HEK293 (cell line): ENCODE measurements at regions not wholly inside any gene's neighbourhood (a gene's known extent, or its start where the extent isn't known, plus 50 kb on each side); places are given as distances from the start of the nearest gene placed in this dataset.
"Not testable (repeated sequence)": the region's sequence is repeated elsewhere in the genome, so short reads cannot be mapped to it uniquely, and the experiment has no call there.

Source experiments
- CTCF ChIA-PET: fragments of 350-600 bp; formaldehyde crosslinking; extraction: SDS; loops from one replicate; lab custom pipeline; 2021; ENCODE audit warnings: antibody characterized with exemption; lab: Yijun Ruan, JAX
- POLR2A ChIA-PET: fragments of 300-600 bp; formaldehyde crosslinking; extraction: SDS; loops from one replicate; lab custom pipeline; 2020; ENCODE audit warnings: antibody characterized with exemption, inconsistent platforms; lab: Yijun Ruan, JAX
- H3K27ac ChIP-seq: fragments of 200-500 bp; sonication (Bioruptor generic); 2 replicates; pipeline ENCODE4 v1.5.1; 2014; ENCODE audit warnings: low read depth, low read length, control low read depth, inconsistent platforms; ENCODE audit errors: extremely low read depth
- H3K36me3 ChIP-seq, 2 experiments: fragments of 200-500 bp in 1 of 2; sonication (Bioruptor generic) in 1 of 2; 1 replicate in 1 of 2; 2 replicates in 1 of 2; pipeline ENCODE4 v1.5.1; 2014 to 2017; ENCODE audit warnings: inconsistent platforms in 2 of 2, low read length in 2 of 2; ENCODE audit not compliant: control insufficient read depth in 2 of 2, insufficient read depth in 1 of 2
- H3K4me1 ChIP-seq: fragments of 200-500 bp; sonication (Bioruptor generic); 2 replicates; pipeline ENCODE4 v1.5.1; 2014; ENCODE audit warnings: mild to moderate bottlenecking, low read length, inconsistent platforms; ENCODE audit not compliant: control insufficient read depth, insufficient read depth
- H3K4me3 ChIP-seq: 2 replicates; pipeline ENCODE4 v1.5.1; 2011; ENCODE audit warnings: low read depth, mild to moderate bottlenecking, control low read depth, low read length, moderate library complexity
- H3K9me3 ChIP-seq: fragments of 200-500 bp; sonication (Bioruptor generic); 2 replicates; pipeline ENCODE4 v1.5.1; 2014; ENCODE audit warnings: low read depth, low read length, inconsistent platforms; ENCODE audit not compliant: control insufficient read depth, insufficient read depth
- KLF16 ChIP-seq: fragments of 450-650 bp; formaldehyde crosslinking; IDR thresholded peaks from 2 replicates; pipeline ENCODE4 v1.5.1; 2017; ENCODE audit warnings: missing biosample characterization, missing genetic modification characterization
- MEIS1 ChIP-seq: sonication (generic); formaldehyde crosslinking; IDR thresholded peaks from 2 replicates; pipeline ENCODE4 v1.8.1; 2022; ENCODE audit warnings: missing genetic modification reagents, mild to moderate bottlenecking, borderline replicate concordance
- OSR2 ChIP-seq: fragments of 450-650 bp; formaldehyde crosslinking; IDR thresholded peaks from 2 replicates; pipeline ENCODE4 v1.5.1; 2016; ENCODE audit warnings: missing biosample characterization, missing genetic modification characterization
- PRDM1 ChIP-seq: fragments of 450-650 bp; formaldehyde crosslinking; IDR thresholded peaks from 2 replicates; pipeline ENCODE4; 2016; ENCODE audit warnings: missing biosample characterization, missing genetic modification characterization
- ZBTB17 ChIP-seq: fragments of 450-650 bp; formaldehyde crosslinking; IDR thresholded peaks from 2 replicates; pipeline ENCODE4 v1.5.1; 2016; ENCODE audit warnings: missing biosample characterization, missing genetic modification characterization
- ZFHX2 ChIP-seq: fragments of 450-650 bp; formaldehyde crosslinking; conservative IDR thresholded peaks from 2 replicates; pipeline ENCODE4 v1.5.1; 2016; ENCODE audit warnings: missing biosample characterization, missing genetic modification characterization
- ZNF10 ChIP-seq: fragments of 450-650 bp; formaldehyde crosslinking; IDR thresholded peaks from 2 replicates; pipeline ENCODE4 v1.5.1; 2017; ENCODE audit warnings: missing biosample characterization, missing genetic modification characterization
- ZNF140 ChIP-seq: fragments of 450-650 bp; formaldehyde crosslinking; IDR thresholded peaks from 2 replicates; pipeline ENCODE4 v1.5.1; 2016; ENCODE audit warnings: missing biosample characterization, missing genetic modification characterization
- ZNF146 ChIP-seq: fragments of 450-650 bp; formaldehyde crosslinking; IDR thresholded peaks from 2 replicates; pipeline ENCODE4 v1.5.1; 2016; ENCODE audit warnings: missing biosample characterization, missing genetic modification characterization
- ZNF16 ChIP-seq: fragments of 450-650 bp; formaldehyde crosslinking; IDR thresholded peaks from 2 replicates; pipeline ENCODE4 v1.5.1; 2016; ENCODE audit warnings: low read depth, missing biosample characterization, missing genetic modification characterization
- ZNF23 ChIP-seq: fragments of 450-650 bp; formaldehyde crosslinking; IDR thresholded peaks from 2 replicates; pipeline ENCODE4 v1.5.1; 2016; ENCODE audit warnings: missing biosample characterization, missing genetic modification characterization, borderline replicate concordance
- ZNF280C ChIP-seq: fragments of 450-650 bp; formaldehyde crosslinking; IDR thresholded peaks from 2 replicates; pipeline ENCODE4 v1.5.1; 2016; ENCODE audit warnings: missing biosample characterization, missing genetic modification characterization
- ZNF302 ChIP-seq: fragments of 450-650 bp; formaldehyde crosslinking; IDR thresholded peaks from 2 replicates; pipeline ENCODE4 v1.5.1; 2016; ENCODE audit warnings: missing biosample characterization, missing genetic modification characterization, low read depth
- ZNF341 ChIP-seq: fragments of 450-650 bp; formaldehyde crosslinking; IDR thresholded peaks from 2 replicates; pipeline ENCODE4; 2016; ENCODE audit warnings: low read depth, missing biosample characterization, missing genetic modification characterization
- ZNF366 ChIP-seq: fragments of 450-650 bp; formaldehyde crosslinking; conservative IDR thresholded peaks from 2 replicates; pipeline ENCODE4 v1.5.1; 2016; ENCODE audit warnings: missing biosample characterization, missing genetic modification characterization
- ZNF391 ChIP-seq: fragments of 450-650 bp; formaldehyde crosslinking; IDR thresholded peaks from 2 replicates; pipeline ENCODE4 v1.5.1; 2016; ENCODE audit warnings: low read depth, missing biosample characterization, missing genetic modification characterization, borderline replicate concordance
- ZNF394 ChIP-seq: fragments of 450-650 bp; formaldehyde crosslinking; IDR thresholded peaks from 2 replicates; pipeline ENCODE4 v1.5.1; 2016; ENCODE audit warnings: missing biosample characterization, missing genetic modification characterization, mild to moderate bottlenecking, moderate library complexity, borderline replicate concordance
- ZNF433 ChIP-seq: fragments of 450-650 bp; formaldehyde crosslinking; IDR thresholded peaks from 2 replicates; pipeline ENCODE4 v1.5.1; 2016; ENCODE audit warnings: missing biosample characterization, missing genetic modification characterization, low read depth
- ZNF518A ChIP-seq: fragments of 450-650 bp; formaldehyde crosslinking; conservative IDR thresholded peaks from 2 replicates; pipeline ENCODE4 v1.5.1; 2016; ENCODE audit warnings: low read depth, missing biosample characterization, missing genetic modification characterization
- ZNF561 ChIP-seq: fragments of 450-650 bp; IDR thresholded peaks from 2 replicates; pipeline ENCODE4 v1.5.1; 2018; ENCODE audit warnings: missing biosample characterization, missing genetic modification characterization, borderline replicate concordance
- ZNF626 ChIP-seq: fragments of 450-650 bp; sonication (Bioruptor Pico); formaldehyde crosslinking; IDR thresholded peaks from 2 replicates; pipeline ENCODE4 v1.5.1; 2018; ENCODE audit warnings: missing biosample characterization, missing genetic modification characterization, inconsistent platforms
- TF ChIP-seq, protein P1 (sequence below): fragments of 450-650 bp; formaldehyde crosslinking; IDR thresholded peaks from 2 replicates; pipeline ENCODE4 v1.5.0; 2017; ENCODE audit warnings: missing biosample characterization, missing genetic modification characterization, borderline replicate concordance

GRCh38 chr3:147159141-147159540, 247.2 kb downstream of the ZIC4 start:
- ChIA-PET CTCF (no interaction called here), POLR2A (no interaction called here)
- H3K4me1 ChIP-seq = no peaks in the 10 kb centered on the region
- no peaks in the 10 kb centered on the region for H3K36me3 ChIP-seq
- TF ChIP-seq ZNF626 (tag by site-specific recombination) (no peak), ZNF302 (tag by site-specific recombination) (no peak), ZNF433 (tag by site-specific recombination) (no peak), MEIS1 (CRISPR knock-in tag) (no peak), OSR2 (tag by site-specific recombination) (no peak), ZNF394 (tag by site-specific recombination) (no peak), ZNF280C (tag by site-specific recombination) (no peak), ZFHX2 (tag by site-specific recombination) (no peak), ZNF23 (tag by site-specific recombination) (no peak), ZNF16 (tag by site-specific recombination) (no peak), ZNF561 (tag by site-specific recombination) (no peak), ZNF341 (tag by site-specific recombination) (no peak), ZBTB17 (no peak), ZNF140 (tag by site-specific recombination) (no peak), KLF16 (tag by site-specific recombination) (no peak), ZNF366 (no peak), ZNF10 (tag by site-specific recombination) (no peak), ZNF391 (no peak)
- TF ChIP-seq, protein P1, sequence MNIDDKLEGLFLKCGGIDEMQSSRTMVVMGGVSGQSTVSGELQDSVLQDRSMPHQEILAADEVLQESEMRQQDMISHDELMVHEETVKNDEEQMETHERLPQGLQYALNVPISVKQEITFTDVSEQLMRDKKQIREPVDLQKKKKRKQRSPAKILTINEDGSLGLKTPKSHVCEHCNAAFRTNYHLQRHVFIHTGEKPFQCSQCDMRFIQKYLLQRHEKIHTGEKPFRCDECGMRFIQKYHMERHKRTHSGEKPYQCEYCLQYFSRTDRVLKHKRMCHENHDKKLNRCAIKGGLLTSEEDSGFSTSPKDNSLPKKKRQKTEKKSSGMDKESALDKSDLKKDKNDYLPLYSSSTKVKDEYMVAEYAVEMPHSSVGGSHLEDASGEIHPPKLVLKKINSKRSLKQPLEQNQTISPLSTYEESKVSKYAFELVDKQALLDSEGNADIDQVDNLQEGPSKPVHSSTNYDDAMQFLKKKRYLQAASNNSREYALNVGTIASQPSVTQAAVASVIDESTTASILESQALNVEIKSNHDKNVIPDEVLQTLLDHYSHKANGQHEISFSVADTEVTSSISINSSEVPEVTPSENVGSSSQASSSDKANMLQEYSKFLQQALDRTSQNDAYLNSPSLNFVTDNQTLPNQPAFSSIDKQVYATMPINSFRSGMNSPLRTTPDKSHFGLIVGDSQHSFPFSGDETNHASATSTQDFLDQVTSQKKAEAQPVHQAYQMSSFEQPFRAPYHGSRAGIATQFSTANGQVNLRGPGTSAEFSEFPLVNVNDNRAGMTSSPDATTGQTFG = no peak
- no peak overlapping the region for H3K4me3 ChIP-seq
- H3K27ac ChIP-seq = no peak overlapping the region
- no peaks in the 10 kb centered on the region for H3K9me3 ChIP-seq

DNA sequence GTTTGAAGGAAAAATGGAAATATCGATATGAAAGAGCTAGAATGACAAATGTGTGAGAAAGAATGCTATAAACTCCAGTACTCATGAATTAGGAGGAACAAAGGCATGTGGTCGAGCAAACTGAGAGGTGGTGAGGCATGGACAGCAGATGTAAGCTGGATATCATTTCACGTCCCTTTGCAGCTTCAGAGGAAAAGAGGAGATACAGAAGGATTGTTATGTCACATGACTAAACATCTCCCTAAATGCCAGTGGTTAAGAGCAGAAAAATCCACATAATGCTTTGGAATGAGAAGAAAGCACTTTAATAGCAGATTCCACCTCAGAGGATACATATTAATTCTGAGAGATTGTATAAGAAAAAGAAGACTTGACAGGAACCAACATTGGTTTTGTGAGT, 248.7 kb downstream of the ZIC4 start:
- no peak overlapping the region for H3K4me3 ChIP-seq
- CTCF ChIA-PET = no interaction called here
- no peak overlapping the region for H3K27ac ChIP-seq
- TF ChIP-seq ZNF146 (tag by site-specific recombination) (no peak), PRDM1 (tag by site-specific recombination) (no peak), ZNF518A (tag by site-specific recombination) (no peak)
- no peaks in the 10 kb centered on the region for H3K36me3 ChIP-seq
- no peaks in the 10 kb centered on the region for H3K4me1 ChIP-seq
- H3K9me3 ChIP-seq = no peaks in the 10 kb centered on the region
- POLR2A ChIA-PET = no interaction called here

DNA sequence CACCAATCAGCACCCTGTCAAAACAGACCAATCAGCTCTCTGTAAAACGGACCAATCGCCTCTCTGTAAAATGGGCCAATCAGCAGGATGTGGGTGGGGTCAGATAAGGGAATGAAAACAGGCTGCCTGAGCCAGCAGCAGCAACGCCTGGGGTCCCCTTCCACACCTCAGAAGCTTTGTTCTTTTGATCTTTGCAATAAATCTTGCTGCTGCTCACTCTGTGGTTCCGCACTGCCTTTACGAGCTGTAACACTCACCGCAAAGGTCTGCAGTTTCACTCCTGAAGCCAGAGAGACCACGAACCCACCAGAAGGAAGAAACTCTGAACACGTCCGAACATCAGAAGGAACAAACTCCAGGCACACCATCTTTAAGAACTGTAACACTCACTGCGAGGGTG, 251.4 kb downstream of the ZIC4 start:
- H3K27ac ChIP-seq, POLR2A ChIA-PET, H3K9me3 ChIP-seq, H3K36me3 ChIP-seq, CTCF ChIA-PET, H3K4me3 ChIP-seq, H3K4me1 ChIP-seq: not testable (repeated sequence)
